ENCODE measurements at regions not wholly inside any gene's neighbourhood (a gene's known extent, or its start where the extent isn't known, plus 50 kb on each side); places are given as distances from the start of the nearest gene placed in this dataset.

- Histone ChIP-seq H3K9me3 (no peaks in the 10 kb centered on the region), H3K4me3 (no peak overlapping the region), H3K36me3 (no peaks in the 10 kb centered on the region), H3K27ac (no peak overlapping the region), H3K4me1 (ENCODE audit: control insufficient read depth in 1 of 2, low read depth in 2 of 2) (peaks cover 0 to 11% of the 10 kb centered on the region in 2 donors), H3K27me3 (replicated peaks; ENCODE audit: insufficient read depth) (no peaks in the 10 kb centered on the region)
- TF ChIP-seq, protein P1, sequence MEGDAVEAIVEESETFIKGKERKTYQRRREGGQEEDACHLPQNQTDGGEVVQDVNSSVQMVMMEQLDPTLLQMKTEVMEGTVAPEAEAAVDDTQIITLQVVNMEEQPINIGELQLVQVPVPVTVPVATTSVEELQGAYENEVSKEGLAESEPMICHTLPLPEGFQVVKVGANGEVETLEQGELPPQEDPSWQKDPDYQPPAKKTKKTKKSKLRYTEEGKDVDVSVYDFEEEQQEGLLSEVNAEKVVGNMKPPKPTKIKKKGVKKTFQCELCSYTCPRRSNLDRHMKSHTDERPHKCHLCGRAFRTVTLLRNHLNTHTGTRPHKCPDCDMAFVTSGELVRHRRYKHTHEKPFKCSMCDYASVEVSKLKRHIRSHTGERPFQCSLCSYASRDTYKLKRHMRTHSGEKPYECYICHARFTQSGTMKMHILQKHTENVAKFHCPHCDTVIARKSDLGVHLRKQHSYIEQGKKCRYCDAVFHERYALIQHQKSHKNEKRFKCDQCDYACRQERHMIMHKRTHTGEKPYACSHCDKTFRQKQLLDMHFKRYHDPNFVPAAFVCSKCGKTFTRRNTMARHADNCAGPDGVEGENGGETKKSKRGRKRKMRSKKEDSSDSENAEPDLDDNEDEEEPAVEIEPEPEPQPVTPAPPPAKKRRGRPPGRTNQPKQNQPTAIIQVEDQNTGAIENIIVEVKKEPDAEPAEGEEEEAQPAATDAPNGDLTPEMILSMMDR (IDR thresholded peaks at IDR 0.05) = no peak
- DNase-seq (ENCODE audit: low spot score) = no peak
- no peak for ATAC-seq (ENCODE audit: insufficient number of reproducible peaks, low FRiP score, low read depth)
Measured at GRCh38 chr1:81158592-81158991, 642.1 kb upstream of the ADGRL2 start.

DNA sequence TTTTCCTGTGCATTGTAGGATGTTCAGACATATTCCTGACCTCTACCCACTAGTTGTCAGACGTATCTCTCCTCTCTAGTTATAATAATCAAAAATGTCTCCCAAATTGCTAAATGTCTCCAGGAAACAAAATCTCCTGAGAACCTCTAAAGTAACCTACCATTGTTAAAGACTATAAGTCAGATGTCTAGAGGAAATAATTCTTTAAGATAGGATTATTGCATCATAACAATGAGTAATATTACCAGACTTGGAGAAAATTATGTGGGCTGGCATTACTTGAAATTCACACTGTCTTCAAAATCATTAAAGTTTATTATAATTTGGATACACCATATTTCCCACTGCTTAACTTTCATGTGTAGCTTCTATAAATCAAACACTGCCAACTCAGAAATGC is 643.0 kb upstream of the ADGRL2 start:
- Histone ChIP-seq H3K4me3 (no peak overlapping the region), H3K36me3 (no peaks in the 10 kb centered on the region), H3K4me1 (ENCODE audit: control insufficient read depth in 1 of 2, low read depth in 2 of 2) (peaks cover 0 to 11% of the 10 kb centered on the region in 2 donors), H3K27ac (no peak overlapping the region), H3K9me3 (no peaks in the 10 kb centered on the region), H3K27me3 (replicated peaks; ENCODE audit: insufficient read depth) (no peaks in the 10 kb centered on the region)
- no peak for DNase-seq (ENCODE audit: low spot score)
- TF ChIP-seq, protein P1 (IDR thresholded peaks at IDR 0.05) = no peak
- ATAC-seq (ENCODE audit: insufficient number of reproducible peaks, low FRiP score, low read depth) = no peak

- Histone ChIP-seq H3K4me1 (ENCODE audit: control insufficient read depth in 1 of 2, low read depth in 2 of 2) (peaks cover 0 to 11% of the 10 kb centered on the region in 2 donors), H3K9me3 (no peaks in the 10 kb centered on the region), H3K4me3 (no peak overlapping the region), H3K27ac (no peak overlapping the region), H3K36me3 (no peaks in the 10 kb centered on the region), H3K27me3 (replicated peaks; ENCODE audit: insufficient read depth) (no peaks in the 10 kb centered on the region)
- DNase-seq (ENCODE audit: low spot score) = no peak
- no peak for ATAC-seq (ENCODE audit: insufficient number of reproducible peaks, low FRiP score, low read depth)
- TF ChIP-seq, protein P1 (IDR thresholded peaks at IDR 0.05) = no peak
Measured at GRCh38 chr1:81156887-81157286, 643.8 kb upstream of the ADGRL2 start.

DNA sequence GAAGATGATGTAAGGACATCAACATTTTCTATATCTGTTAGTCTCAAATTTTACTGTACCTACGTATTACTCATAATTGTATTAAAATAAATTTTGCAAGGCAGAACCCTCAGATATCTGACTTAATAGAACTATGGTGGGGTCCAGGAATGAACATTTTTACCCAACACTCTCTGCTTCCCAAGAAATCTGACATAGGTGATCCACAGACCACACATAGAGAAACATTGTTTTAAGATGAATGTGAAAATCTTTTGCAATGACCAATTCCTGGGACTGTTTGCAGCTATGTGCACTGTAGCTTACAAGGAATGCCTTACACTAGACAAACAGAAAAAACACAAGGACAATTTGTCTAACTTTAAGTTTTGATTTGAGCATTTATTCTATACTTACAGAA is 645.6 kb upstream of the ADGRL2 start:
- DNase-seq (ENCODE audit: low spot score) (no peak), ATAC-seq (ENCODE audit: insufficient number of reproducible peaks, low FRiP score, low read depth) (no peak)
- TF ChIP-seq, protein P1 (IDR thresholded peaks at IDR 0.05) = no peak
- Histone ChIP-seq H3K9me3 (no peaks in the 10 kb centered on the region), H3K27ac (no peak overlapping the region), H3K4me3 (no peak overlapping the region), H3K4me1 (ENCODE audit: control insufficient read depth in 1 of 2, low read depth in 2 of 2) (peaks cover 0 to 11% of the 10 kb centered on the region in 2 donors), H3K27me3 (replicated peaks; ENCODE audit: insufficient read depth) (no peaks in the 10 kb centered on the region), H3K36me3 (no peaks in the 10 kb centered on the region)

GRCh38 chr1:81151206-81151605 is 649.5 kb upstream of the ADGRL2 start:
- ATAC-seq (ENCODE audit: insufficient number of reproducible peaks, low FRiP score, low read depth) (no peak), DNase-seq (ENCODE audit: low spot score) (no peak)
- no peaks in the 10 kb centered on the region for H3K36me3 ChIP-seq
- no peaks in the 10 kb centered on the region for H3K4me1 ChIP-seq (ENCODE audit: control insufficient read depth in 1 of 2, low read depth in 2 of 2)
- no peak overlapping the region for H3K4me3 ChIP-seq
- H3K27ac ChIP-seq = no peak overlapping the region
- no peaks in the 10 kb centered on the region for H3K27me3 ChIP-seq (replicated peaks; ENCODE audit: insufficient read depth)
- TF ChIP-seq, protein P1 (IDR thresholded peaks at IDR 0.05) = no peak
- no peaks in the 10 kb centered on the region for H3K9me3 ChIP-seq
